Stomach (tissue), 8 donors: ENCODE measurements at regions not wholly inside any gene's neighbourhood (a gene's known extent, or its start where the extent isn't known, plus 50 kb on each side); places are given as distances from the start of the nearest gene placed in this dataset.

Experiments used
- DNase-seq, 2 donors: peaks; one replicate each; pipeline versions ENCODE4 v3.0.0 to v3.0.0-alpha.2; 2013 to 2019
- H3K27ac ChIP-seq, 5 donors: fragments of 200-600 bp in 4 of 5; sonication (generic) in 4 of 5; one replicate each; pipeline ENCODE4 v1.5.1; 2013 to 2019; ENCODE audit warnings: mild to moderate bottlenecking in 1 of 5, moderate library complexity in 1 of 5
- H3K27me3 ChIP-seq, 3 donors: fragments of 200-600 bp; sonication (generic); one replicate each; pipeline ENCODE4 v1.5.1; 2017 to 2019; ENCODE audit warnings: mixed run types in 1 of 3
- H3K36me3 ChIP-seq, 4 donors: fragments of 200-600 bp; sonication (generic); 1 replicate in 3 of 4; 2 replicates in 1 of 4; pipeline ENCODE4 v1.5.1; 2016 to 2019
- H3K4me1 ChIP-seq, 4 donors: fragments of 200-600 bp; sonication (generic); one replicate each; pipeline ENCODE4 v1.5.1; 2016 to 2019
- H3K4me3 ChIP-seq, 4 donors: fragments of 200-600 bp; sonication (generic) in 3 of 4; one replicate each; pipeline ENCODE4 v1.5.1; 2016 to 2019; ENCODE audit warnings: mild to moderate bottlenecking in 1 of 4
- H3K9me3 ChIP-seq, 4 donors: fragments of 200-600 bp; sonication (generic); one replicate each; pipeline ENCODE4 v1.5.1; 2016 to 2019
- EP300 ChIP-seq: sonication (generic); formaldehyde crosslinking; IDR thresholded peaks from one replicate; pipeline ENCODE4 v1.6.1; 2017; ENCODE audit warnings: antibody characterized with exemption
- POLR2A ChIP-seq, 4 donors: fragments of 450-650 bp; IDR thresholded peaks; one replicate each; pipeline ENCODE4 v1.6.1; 2016; ENCODE audit warnings: antibody characterized with exemption in 4 of 4, control low read depth in 2 of 4, mild to moderate bottlenecking in 1 of 4, moderate library complexity in 1 of 4
- POLR2AphosphoS5 ChIP-seq, 3 donors: sonication (generic); formaldehyde crosslinking; IDR thresholded peaks; one replicate each; pipeline ENCODE4 v1.6.1; 2016; ENCODE audit warnings: antibody characterized with exemption in 3 of 3
- WGBS, 5 donors: extraction: QIAGEN DNeasy Blood & Tissue Kit in 3 of 5; methylation state at CpG; one replicate each; pipeline versions ENCODE4 v1.1.5 to v1.1.7; 2013 to 2018; 5-methylcytosine and 5-hydroxymethylcytosine counted together
- intact Hi-C: fragments of 100-400 bp; cut with DNase I; formaldehyde crosslinking; loops from one replicate; pipeline ENCODE4 v1.15.1; 2023; ENCODE audit warnings: low total_unique reads
- TF ChIP-seq, protein P1 (sequence below), 7 experiments: fragments of 450-650 bp in 4 of 7; fragments of 200-600 bp in 3 of 7; sonication (generic) in 3 of 7; IDR thresholded peaks; one replicate each; pipeline ENCODE4 v1.5.1; 2016 to 2019; ENCODE audit warnings: antibody characterized with exemption in 7 of 7, control low read depth in 2 of 7, mild to moderate bottlenecking in 1 of 7
- donor health status: healthy with polysubstance abuse.
- donor health status: Bipolar disorder and iron deficiency.
- donor health status: healthy.

- Histone ChIP-seq H3K36me3 (no peaks in the 10 kb centered on the region), H3K27me3 (peaks cover 0 to 13% (median 4%) of the 10 kb centered on the region in 3 donors), H3K9me3 (no peaks in the 10 kb centered on the region), H3K4me3 (no peak overlapping the region), H3K27ac (no peak overlapping the region), H3K4me1 (peaks cover 0 to 27% (median 2%) of the 10 kb centered on the region in 4 donors)
- DNase-seq, result no peak
- WGBS, 5 donors, result 75 to 94% (median 84%) methylated on average over 1 to 2 of the region's 2 CpGs
- no peak for TF ChIP-seq EP300
- TF ChIP-seq, protein P1, sequence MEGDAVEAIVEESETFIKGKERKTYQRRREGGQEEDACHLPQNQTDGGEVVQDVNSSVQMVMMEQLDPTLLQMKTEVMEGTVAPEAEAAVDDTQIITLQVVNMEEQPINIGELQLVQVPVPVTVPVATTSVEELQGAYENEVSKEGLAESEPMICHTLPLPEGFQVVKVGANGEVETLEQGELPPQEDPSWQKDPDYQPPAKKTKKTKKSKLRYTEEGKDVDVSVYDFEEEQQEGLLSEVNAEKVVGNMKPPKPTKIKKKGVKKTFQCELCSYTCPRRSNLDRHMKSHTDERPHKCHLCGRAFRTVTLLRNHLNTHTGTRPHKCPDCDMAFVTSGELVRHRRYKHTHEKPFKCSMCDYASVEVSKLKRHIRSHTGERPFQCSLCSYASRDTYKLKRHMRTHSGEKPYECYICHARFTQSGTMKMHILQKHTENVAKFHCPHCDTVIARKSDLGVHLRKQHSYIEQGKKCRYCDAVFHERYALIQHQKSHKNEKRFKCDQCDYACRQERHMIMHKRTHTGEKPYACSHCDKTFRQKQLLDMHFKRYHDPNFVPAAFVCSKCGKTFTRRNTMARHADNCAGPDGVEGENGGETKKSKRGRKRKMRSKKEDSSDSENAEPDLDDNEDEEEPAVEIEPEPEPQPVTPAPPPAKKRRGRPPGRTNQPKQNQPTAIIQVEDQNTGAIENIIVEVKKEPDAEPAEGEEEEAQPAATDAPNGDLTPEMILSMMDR (IDR thresholded peaks at IDR 0.05), result no peak
- no peak for TF ChIP-seq POLR2A (IDR thresholded peaks at IDR 0.05)
- intact Hi-C loops, result no loop called here
Measured at GRCh38 chr6:33895988-33896387, 92.2 kb upstream of the MLN start.

- Histone ChIP-seq H3K27me3 (peaks cover 0 to 13% (median 4%) of the 10 kb centered on the region in 3 donors), H3K4me1 (peaks cover 0 to 27% (median 2%) of the 10 kb centered on the region in 4 donors), H3K9me3 (no peaks in the 10 kb centered on the region), H3K4me3 (no peak overlapping the region), H3K36me3 (no peaks in the 10 kb centered on the region), H3K27ac (no peak overlapping the region)
- 80 to 89% (median 85%) methylated on average over 3 of the region's 3 CpGs for WGBS, 5 donors
- TF ChIP-seq EP300 (no peak), POLR2A (IDR thresholded peaks at IDR 0.05) (no peak), POLR2AphosphoS5 (IDR thresholded peaks at IDR 0.05) (no peak)
- TF ChIP-seq, protein P1 (IDR thresholded peaks at IDR 0.05), result no peak
- intact Hi-C loops, result no loop called here
- DNase-seq, result no peak
Measured at GRCh38 chr6:33895296-33895695, 91.5 kb upstream of the MLN start.

DNA sequence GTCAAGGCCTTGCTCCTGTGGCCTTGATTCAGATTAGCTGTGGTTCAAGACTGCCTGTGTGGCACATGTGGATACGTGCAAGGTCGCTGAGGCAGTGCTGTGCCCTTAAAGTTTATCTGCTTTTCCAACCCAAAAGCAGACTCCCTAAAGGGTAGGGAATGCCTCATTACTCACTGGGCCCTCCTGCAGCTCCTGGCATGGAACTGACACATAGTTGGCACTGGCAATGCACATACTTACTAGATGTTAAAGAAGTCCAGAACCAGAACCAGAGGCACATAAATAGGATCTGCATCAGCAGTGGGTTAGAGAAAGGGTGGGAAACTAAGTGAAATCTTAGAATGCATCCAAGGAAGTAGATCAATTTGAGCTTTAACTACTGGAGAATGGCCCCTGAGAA is 90.6 kb upstream of the MLN start:
- H3K27ac ChIP-seq, result no peak overlapping the region
- DNase-seq, result no peak
- intact Hi-C loops, result no loop called here
- no peaks in the 10 kb centered on the region for H3K9me3 ChIP-seq
- H3K4me1 ChIP-seq, result peaks cover 0 to 27% (median 2%) of the 10 kb centered on the region in 4 donors
- no peaks in the 10 kb centered on the region for H3K36me3 ChIP-seq
- no peak for TF ChIP-seq POLR2AphosphoS5 (IDR thresholded peaks at IDR 0.05)
- TF ChIP-seq, protein P1 (IDR thresholded peaks at IDR 0.05), result no peak
- TF ChIP-seq EP300, result no peak
- TF ChIP-seq POLR2A (IDR thresholded peaks at IDR 0.05), result no peak
- no peak overlapping the region for H3K4me3 ChIP-seq
- peaks cover 0 to 21% (median 4%) of the 10 kb centered on the region in 3 donors for H3K27me3 ChIP-seq
- 68 to 90% (median 75%) methylated on average over 2 of the region's 2 CpGs for WGBS, 5 donors

DNA sequence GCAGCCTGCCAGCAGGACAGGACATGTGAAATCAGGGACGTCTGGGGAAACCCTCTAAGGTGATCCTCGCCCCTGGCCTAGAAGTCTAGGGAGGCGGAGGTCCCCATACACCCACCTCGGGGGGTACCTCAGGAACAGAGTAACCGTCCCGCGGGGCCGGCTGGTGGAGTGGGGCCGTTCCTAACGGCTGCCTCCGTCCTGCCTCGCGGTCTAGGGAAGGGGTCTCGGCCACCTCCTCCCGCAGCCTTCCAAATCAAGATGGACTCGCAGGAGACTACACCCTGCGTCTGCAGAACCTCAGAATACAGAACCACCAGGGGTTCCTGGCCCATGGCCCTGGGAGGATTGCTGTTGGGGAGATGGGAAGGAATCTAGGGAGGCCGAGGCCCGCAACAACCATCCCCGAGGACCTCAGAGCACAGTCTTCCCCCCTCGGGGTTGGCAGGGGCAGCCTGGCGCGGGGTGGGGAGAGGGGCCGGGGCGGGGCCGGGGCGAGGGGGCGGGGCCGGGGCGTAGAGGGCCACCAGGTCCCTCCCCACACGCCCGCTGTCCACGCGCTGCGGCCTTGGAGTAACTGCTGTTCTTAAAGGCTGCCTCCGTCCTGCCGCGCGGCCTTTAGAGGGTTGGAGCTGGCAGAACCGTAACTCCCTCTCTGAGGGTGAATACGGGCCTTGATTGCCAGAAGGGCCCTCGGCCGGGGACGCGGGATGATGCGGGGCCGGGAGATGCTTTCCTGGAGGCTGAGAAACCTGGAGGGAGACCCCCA is 89.0 kb upstream of the MLN start:
- intact Hi-C loops, result no loop called here
- TF ChIP-seq POLR2A (IDR thresholded peaks at IDR 0.05) (no peak), EP300 (no peak), POLR2AphosphoS5 (IDR thresholded peaks at IDR 0.05) (no peak)
- TF ChIP-seq, protein P1 (IDR thresholded peaks at IDR 0.05), result no peak
- H3K9me3 ChIP-seq, result no peaks in the 10 kb centered on the region
- peaks cover 0 to 27% (median 2%) of the 10 kb centered on the region in 4 donors for H3K4me1 ChIP-seq
- peaks cover 0 to 25% (median 4%) of the 10 kb centered on the region in 3 donors for H3K27me3 ChIP-seq
- WGBS, 5 donors, result 85 to 92% (median 89%) methylated on average over 31 to 47 of the region's 47 CpGs
- H3K4me3 ChIP-seq, result no peak overlapping the region
- DNase-seq, result no peak
- H3K36me3 ChIP-seq, result no peaks in the 10 kb centered on the region
- H3K27ac ChIP-seq, result no peak overlapping the region
